Activated CD4-positive, alpha-beta T cell treated with anti-CD3 and anti-CD28 coated beads, Interleukin-2, amount 10 ng/mL, durations not matched to agents 24 days and 14 days (primary cell): ENCODE measurements at regions not wholly inside any gene's neighbourhood (a gene's known extent, or its start where the extent isn't known, plus 50 kb on each side); places are given as distances from the start of the nearest gene placed in this dataset.
"Not testable (repeated sequence)": the region's sequence is repeated elsewhere in the genome, so short reads cannot be mapped to it uniquely, and the experiment has no call there.

ENCODE experiments used
- DNase-seq: peaks from one replicate; pipeline ENCODE4 v3.0.0; 2022
- H3K27ac Mint-ChIP-seq: one replicate; pipeline ENCODE4 v1.8.0; 2022; ENCODE audit warnings: mild to moderate bottlenecking, mixed read lengths
- H3K27me3 Mint-ChIP-seq: one replicate; pipeline ENCODE4 v1.8.0; 2022; ENCODE audit warnings: mixed read lengths
- H3K36me3 Mint-ChIP-seq: one replicate; pipeline ENCODE4 v1.8.0; 2022; ENCODE audit warnings: low read depth, mild to moderate bottlenecking, mixed read lengths
- H3K4me1 Mint-ChIP-seq: one replicate; pipeline ENCODE4 v1.8.0; 2021; ENCODE audit warnings: mixed read lengths
- H3K4me3 Mint-ChIP-seq: one replicate; pipeline ENCODE4 v1.8.0; 2022; ENCODE audit warnings: mild to moderate bottlenecking, moderate library complexity, mixed read lengths
- H3K9me3 Mint-ChIP-seq: one replicate; pipeline ENCODE4 v1.8.0; 2021; ENCODE audit warnings: mixed read lengths
- intact Hi-C: fragments of 100-400 bp; cut with micrococcal nuclease; formaldehyde crosslinking; loops from one replicate; pipeline ENCODE4 v1.15.1; 2023

DNA sequence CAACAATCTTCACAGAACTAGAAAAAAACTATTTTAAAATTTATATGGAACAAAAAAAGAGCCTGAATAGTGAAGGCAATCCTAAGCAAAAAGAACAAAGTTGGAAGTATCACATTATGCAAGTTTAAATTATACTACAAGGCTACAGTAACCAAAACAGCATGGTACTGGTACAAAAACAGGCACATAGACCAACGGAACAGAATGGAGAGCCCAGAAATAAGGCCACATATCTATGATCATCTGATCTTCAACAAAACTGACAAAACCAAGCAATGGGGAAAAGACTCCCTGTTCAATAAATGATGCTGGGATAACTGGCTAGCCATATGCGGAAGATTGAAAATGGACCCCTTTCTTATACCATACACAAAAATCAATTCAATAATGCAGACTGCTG lies 74.4 kb upstream of the RTN4 start:
- H3K36me3 Mint-ChIP-seq, H3K27me3 Mint-ChIP-seq, H3K9me3 Mint-ChIP-seq, H3K27ac Mint-ChIP-seq, intact Hi-C loops, H3K4me3 Mint-ChIP-seq, H3K4me1 Mint-ChIP-seq, DNase-seq: not testable (repeated sequence)

DNA sequence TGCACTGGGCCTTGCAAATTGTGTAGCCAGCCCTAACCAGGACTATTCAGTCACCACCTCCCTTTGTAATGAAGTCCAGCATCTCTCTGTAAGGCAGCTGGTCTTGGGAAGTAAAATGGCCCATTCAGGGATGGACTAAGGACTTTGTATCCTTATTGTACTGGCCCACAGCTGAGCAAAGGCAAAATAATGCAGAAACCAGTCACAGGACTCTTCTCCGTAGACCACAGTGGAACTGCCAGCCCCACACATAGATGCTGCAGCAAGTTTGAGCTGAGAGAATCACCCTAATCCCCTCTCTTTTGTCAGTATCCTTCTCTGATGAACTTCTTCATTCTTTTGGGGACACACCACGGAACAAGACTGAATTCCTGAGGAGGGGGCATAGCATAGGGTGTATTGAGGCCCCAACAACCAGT lies 73.6 kb upstream of the RTN4 start:
- H3K9me3 Mint-ChIP-seq: peaks cover 6% of the 10 kb centered on the region
- DNase-seq: no peak
- intact Hi-C loops: no loop called here
- peaks cover under 1% of the 10 kb centered on the region for H3K4me1 Mint-ChIP-seq
- no peaks in the 10 kb centered on the region for H3K27me3 Mint-ChIP-seq
- H3K36me3 Mint-ChIP-seq: no peaks in the 10 kb centered on the region
- no peak overlapping the region for H3K4me3 Mint-ChIP-seq
- no peak overlapping the region for H3K27ac Mint-ChIP-seq

DNA sequence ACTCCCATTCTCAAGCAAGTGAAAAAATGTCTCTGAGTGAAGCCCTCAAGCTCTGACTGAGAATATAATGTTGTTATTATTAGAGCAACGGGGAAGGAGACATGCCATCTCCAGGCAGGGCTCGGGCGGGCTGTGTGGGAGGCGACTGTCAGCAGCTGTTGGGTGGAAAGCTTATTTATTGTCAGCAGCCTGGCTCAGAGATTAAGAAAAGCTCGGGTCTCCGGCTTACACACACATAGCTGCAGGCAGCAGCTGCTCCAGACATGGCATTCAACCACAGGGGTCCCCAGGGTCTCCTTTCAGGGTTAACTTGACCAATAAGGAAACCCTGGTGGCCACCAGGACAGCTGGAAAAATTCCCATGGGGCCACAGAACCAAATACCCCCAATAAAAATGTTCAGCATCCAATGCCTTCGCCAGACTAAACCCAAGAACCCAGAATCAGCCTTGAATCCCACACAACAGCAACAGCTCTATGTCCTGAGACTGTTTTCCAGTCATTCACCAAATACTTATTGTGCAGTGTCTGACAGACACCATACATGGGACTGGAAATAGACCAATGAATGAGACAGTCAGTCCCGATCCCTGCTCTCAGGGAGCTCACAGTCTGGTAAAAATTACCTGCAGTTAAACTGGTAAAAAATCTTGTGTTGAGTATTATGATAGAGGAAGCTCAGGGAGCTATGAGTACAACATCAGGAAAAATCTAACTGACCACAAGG lies 70.5 kb upstream of the RTN4 start:
- H3K4me1 Mint-ChIP-seq: peaks cover 3% of the 10 kb centered on the region
- intact Hi-C loops: no loop called here

DNA sequence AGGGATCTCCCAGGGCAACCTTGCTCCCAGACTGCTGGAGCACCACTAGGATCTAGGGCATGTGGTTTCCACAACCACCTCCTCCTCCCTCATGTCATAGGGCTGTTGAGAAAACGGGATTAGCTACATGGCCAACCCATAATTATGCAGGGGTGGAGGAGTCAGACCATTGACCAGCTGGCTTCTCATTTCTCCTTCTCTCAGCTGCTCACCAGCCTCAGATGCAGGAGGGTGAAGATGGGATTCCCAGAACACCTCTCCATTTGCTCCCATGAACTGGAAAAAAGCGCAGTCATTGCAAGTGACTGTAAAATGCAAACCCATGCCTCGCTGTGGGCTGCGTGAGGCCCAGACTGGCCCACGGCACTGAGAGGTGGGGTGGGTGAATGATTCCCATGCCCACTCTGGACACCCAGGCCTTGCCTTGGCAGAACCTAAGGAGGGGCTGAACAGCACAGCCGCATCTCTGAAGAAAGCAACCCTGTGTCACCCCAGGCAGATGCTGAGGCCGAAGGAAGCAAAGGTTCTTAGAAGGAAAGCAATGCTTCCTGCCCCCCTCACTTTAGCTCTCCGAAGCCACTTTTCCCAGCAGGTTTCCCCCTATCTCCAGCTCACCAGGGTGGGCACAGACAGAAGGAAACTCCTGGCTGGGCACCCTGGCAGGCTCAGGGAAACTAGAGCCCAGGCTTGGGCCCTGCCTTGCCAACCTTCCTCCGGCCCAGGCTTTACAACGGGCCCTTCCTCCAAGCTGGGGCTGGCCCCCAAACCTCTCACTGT lies 69.6 kb upstream of the RTN4 start:
- Mint-ChIP-seq H3K4me3 (no peak overlapping the region), H3K27ac (no peak overlapping the region), H3K4me1 (peaks cover 5% of the 10 kb centered on the region), H3K9me3 (no peaks in the 10 kb centered on the region), H3K36me3 (no peaks in the 10 kb centered on the region), H3K27me3 (peaks cover 4% of the 10 kb centered on the region)
- intact Hi-C loops: no loop called here
- DNase-seq: no peak

More for the DNA sequence above, 70.5 kb upstream of the RTN4 start:
- Mint-ChIP-seq H3K4me3 (no peak overlapping the region), H3K27me3 (peaks cover 4% of the 10 kb centered on the region), H3K9me3 (no peaks in the 10 kb centered on the region), H3K27ac (no peak overlapping the region), H3K36me3 (no peaks in the 10 kb centered on the region)
- no peak for DNase-seq

DNA sequence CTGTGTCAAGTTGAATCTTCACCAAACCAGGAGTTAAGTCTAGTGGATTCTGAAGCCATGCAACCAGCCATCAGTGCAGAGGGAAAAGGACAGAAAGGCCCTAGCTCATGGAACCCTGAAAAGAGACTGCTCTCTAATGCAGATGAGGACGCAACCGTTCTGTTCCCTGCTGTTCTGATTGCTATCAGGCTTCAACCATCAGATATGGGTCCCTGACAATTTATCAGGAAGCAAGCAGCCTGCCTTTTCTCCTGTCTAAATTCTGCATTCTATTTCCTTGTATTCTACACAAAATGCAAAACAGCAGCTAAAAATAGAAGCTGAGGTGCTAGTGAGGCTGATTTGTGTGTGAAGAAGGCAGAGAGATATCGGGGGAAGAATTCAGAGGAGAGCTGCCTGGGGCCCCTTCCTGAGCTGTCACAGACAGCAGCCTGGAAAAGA lies 68.4 kb upstream of the RTN4 start:
- no peak overlapping the region for H3K4me3 Mint-ChIP-seq
- H3K36me3 Mint-ChIP-seq: no peaks in the 10 kb centered on the region
- peaks cover 4% of the 10 kb centered on the region for H3K27me3 Mint-ChIP-seq
- intact Hi-C loops: no loop called here
- no peak for DNase-seq
- no peak overlapping the region for H3K27ac Mint-ChIP-seq
- peaks cover 5% of the 10 kb centered on the region for H3K4me1 Mint-ChIP-seq
- no peaks in the 10 kb centered on the region for H3K9me3 Mint-ChIP-seq

DNA sequence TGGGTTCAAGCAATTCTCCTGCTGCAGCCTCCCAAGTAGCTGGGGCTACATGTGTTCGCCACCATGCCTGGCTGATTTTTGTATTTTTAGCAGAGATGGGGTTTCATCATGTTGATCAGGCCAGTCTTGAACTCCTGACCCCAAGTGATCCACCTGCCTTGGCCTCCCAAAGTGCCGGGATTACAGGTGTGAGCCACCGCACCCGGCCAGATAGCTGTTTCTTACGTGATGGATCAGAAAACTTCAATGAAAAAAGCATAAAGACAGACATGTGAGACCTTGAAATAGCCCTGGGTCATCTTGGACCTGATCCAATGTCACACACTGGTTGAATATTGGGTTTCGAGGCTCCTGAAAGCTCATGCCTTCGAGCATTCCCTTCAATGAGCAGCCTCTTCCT lies 66.7 kb upstream of the RTN4 start:
- Mint-ChIP-seq H3K4me3 (no peak overlapping the region), H3K4me1 (peaks cover 5% of the 10 kb centered on the region), H3K27ac (no peak overlapping the region), H3K27me3 (peaks cover 4% of the 10 kb centered on the region), H3K36me3 (no peaks in the 10 kb centered on the region), H3K9me3 (no peaks in the 10 kb centered on the region)
- DNase-seq: no peak
- intact Hi-C loops: no loop called here

DNA sequence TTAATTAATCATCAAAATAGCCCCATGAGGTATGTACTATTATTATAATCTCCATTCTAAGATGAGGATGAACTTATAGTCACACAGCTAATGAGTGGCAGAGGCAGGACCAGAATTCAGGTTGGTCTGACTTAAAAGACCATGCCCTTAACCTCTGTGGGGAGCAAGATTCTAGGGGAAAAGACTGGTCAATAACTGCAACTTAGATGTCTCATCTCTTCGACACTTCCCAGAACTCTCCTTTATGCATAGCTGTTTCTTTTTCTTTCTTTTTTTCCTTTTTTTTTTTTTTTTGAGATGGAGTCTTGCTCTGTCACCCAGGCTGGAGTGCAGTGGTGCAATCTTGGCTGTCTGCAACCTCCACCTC lies 66.3 kb upstream of the RTN4 start:
- H3K4me1 Mint-ChIP-seq: peaks cover 7% of the 10 kb centered on the region
- intact Hi-C loops: no loop called here
- H3K27me3 Mint-ChIP-seq: peaks cover 4% of the 10 kb centered on the region
- no peaks in the 10 kb centered on the region for H3K36me3 Mint-ChIP-seq
- no peaks in the 10 kb centered on the region for H3K9me3 Mint-ChIP-seq
- no peak for DNase-seq
- no peak overlapping the region for H3K27ac Mint-ChIP-seq
- no peak overlapping the region for H3K4me3 Mint-ChIP-seq

DNA sequence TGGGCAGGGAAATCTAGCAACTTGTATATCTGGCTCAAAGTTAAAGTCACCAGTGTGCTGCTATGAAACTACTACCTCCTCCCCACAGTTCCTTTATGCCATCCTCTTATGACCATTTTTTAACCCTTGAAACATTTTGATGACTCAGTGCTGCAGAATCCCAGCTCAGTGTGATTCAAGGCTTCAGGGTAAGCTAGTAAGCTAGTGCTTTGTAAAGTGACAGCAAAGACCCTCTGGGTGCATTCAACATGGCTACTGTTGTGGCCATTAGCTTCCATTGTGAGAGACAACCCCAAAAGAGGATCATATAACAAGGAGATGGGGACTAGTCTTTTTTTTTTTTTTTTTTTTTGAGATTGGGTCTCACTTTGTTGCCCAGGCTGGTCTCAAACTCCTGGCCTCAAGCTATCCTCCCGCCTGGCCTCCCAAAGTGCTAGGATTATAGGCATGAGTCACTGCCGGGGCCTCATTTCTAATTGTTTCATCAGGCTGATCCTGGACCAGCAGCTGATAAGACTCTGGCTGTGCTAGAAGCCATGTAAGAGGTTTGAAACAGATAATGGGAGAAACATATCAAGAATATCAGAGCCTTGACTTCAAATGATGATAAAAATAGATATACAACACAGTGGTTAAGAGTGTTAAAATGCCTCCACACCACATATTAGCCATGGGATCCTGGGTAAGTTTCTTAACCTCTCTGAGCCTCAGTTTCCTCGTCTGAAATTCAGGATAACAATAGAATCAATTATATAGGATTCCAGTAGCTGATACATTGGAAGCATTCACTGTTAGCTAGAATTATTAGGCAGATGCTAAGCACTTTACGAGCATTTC lies 65.7 kb upstream of the RTN4 start:
- peaks cover 4% of the 10 kb centered on the region for H3K27me3 Mint-ChIP-seq
- H3K9me3 Mint-ChIP-seq: no peaks in the 10 kb centered on the region
- DNase-seq: no peak
- H3K27ac Mint-ChIP-seq: no peak overlapping the region
- no peaks in the 10 kb centered on the region for H3K36me3 Mint-ChIP-seq
- H3K4me1 Mint-ChIP-seq: peaks cover 7% of the 10 kb centered on the region
- intact Hi-C loops: no loop called here
- no peak overlapping the region for H3K4me3 Mint-ChIP-seq

DNA sequence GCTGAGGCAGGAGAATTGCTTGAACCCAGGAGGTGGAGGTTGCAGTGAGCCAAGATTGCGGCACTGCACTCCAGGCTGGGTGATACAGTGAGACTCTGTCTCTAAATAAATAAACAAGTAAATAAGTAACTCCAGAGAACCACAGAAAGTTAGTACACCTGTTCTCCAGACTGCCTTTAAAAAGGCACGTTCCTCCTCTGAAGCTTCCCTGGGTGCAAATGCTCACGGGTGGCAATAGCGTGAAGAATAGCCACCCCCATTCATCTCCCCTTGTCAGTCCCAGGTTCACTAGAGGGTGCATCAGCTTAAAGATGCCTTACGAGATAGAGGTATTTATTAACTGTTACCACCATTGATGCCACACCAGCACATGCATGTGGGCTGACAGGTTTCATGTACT lies 64.3 kb upstream of the RTN4 start:
- H3K36me3 Mint-ChIP-seq: no peaks in the 10 kb centered on the region
- intact Hi-C loops: no loop called here
- H3K4me1 Mint-ChIP-seq: peaks cover 7% of the 10 kb centered on the region
- no peak overlapping the region for H3K27ac Mint-ChIP-seq
- no peak for DNase-seq
- H3K27me3 Mint-ChIP-seq: peaks cover 4% of the 10 kb centered on the region
- H3K9me3 Mint-ChIP-seq: no peaks in the 10 kb centered on the region
- H3K4me3 Mint-ChIP-seq: no peak overlapping the region

DNA sequence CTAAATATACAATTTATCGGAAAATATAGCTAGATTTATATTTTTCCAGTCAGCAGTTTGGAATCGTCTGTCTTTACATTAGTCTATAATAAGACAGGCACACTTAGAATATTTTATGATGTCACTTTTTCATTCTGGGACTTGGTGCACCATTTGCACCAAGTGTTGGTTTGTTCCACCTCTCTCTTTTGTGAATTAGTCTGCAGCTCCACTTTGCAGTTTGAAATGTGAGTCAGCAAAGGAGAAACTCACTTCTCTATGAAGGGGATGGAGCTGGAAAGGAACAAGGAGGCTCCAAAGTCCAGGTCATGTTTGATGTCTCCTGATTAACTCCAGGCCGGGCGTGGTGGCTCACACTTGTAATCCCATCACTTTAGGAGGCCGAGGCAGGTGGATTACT lies 63.8 kb upstream of the RTN4 start:
- intact Hi-C loops: no loop called here
- H3K36me3 Mint-ChIP-seq: no peaks in the 10 kb centered on the region
- no peak overlapping the region for H3K4me3 Mint-ChIP-seq
- no peak for DNase-seq
- no peaks in the 10 kb centered on the region for H3K9me3 Mint-ChIP-seq
- peaks cover 7% of the 10 kb centered on the region for H3K4me1 Mint-ChIP-seq
- H3K27ac Mint-ChIP-seq: no peak overlapping the region
- H3K27me3 Mint-ChIP-seq: peaks cover 4% of the 10 kb centered on the region

DNA sequence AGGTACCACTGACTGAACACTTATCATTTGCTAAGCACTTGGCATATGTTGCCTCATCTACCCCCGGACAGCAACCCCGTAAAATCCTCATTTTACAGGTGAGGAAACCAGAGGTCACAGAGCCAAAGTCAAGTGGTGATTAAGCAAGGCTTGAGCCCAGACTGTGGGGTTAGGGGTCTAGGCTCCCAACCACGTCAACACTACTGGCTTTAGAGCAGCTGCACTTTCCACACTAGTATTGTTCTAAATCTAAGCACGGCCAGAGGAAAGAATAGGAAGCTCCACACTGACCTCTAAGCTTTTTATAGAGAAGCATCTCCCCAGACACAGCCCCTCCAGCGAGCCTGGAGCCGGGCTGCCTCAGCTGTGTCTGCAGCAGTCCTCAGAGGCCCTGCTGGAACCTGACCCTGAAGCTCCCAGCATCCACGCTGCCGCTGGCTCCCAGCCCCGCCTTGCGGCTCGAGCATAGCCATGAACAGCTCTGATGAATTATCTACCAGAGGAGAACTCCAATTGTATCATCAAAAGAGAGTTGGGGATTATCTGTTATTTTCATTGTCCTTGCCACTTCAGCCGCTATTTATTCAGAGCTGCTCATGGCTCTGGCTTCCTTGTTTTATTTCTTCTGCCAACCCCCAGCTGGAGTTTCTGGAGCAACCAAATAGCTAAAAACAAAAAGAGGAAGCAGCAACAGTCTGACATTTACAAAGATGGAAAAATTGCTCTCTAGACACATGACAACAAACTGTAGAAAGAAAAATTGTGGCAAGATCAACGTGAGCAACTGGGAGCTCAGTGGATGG lies 62.2 kb upstream of the RTN4 start:
- no peaks in the 10 kb centered on the region for H3K36me3 Mint-ChIP-seq
- H3K9me3 Mint-ChIP-seq: no peaks in the 10 kb centered on the region
- intact Hi-C loops: no loop called here
- no peak overlapping the region for H3K4me3 Mint-ChIP-seq
- H3K27me3 Mint-ChIP-seq: peaks cover under 1% of the 10 kb centered on the region
- no peak for DNase-seq
- peaks cover 4% of the 10 kb centered on the region for H3K4me1 Mint-ChIP-seq
- no peak overlapping the region for H3K27ac Mint-ChIP-seq

DNA sequence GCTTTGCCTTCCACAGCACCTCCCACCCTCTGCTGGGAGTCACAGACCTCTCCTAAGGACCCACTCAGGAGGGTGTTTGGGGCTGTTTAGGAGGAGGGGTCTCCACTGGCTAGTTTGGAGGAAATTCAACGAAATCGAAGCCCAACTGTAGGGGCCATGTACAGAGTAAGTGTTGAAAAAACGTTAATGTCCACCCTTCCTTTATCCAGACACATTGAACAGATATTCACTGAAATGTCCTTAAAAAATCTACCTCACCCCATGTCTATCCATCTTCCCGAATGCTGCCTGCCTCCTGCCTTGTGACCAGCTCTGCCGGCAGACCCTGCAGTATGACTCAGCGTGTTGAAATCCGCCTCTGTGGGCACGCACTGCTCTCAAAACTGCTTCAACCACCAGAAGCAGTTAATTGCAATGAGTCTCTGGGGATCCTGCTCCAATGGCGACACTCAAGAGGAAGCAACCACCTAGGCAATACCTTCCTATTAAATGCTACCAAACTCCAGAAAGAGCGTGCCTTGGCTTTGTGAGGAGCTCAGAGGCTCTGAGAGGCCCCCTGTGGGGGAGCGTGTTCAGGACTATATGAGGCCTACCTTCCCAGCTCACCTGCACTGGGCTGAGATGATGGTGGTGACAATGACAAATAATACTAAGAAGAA lies 61.4 kb upstream of the RTN4 start:
- Mint-ChIP-seq H3K4me3 (no peak overlapping the region), H3K4me1 (peaks cover 4% of the 10 kb centered on the region), H3K36me3 (no peaks in the 10 kb centered on the region), H3K27ac (no peak overlapping the region), H3K9me3 (no peaks in the 10 kb centered on the region), H3K27me3 (no peaks in the 10 kb centered on the region)
- intact Hi-C loops: no loop called here
- no peak for DNase-seq

DNA sequence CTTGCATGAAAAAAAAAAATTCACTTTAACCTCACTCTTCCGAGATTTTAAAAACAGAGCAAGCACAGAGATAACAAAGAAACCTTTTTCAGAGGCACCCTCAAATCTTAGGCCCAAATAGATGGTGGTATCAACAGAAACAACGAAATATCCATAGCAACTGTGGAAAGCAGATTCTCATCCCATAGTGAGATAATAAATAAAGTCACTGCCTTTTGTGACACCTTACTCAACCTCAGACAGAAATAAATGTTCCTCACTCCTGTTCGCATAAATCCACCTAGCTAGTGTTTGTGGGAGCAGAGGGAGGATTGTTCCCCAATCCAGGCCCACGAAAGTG lies 60.9 kb upstream of the RTN4 start:
- H3K4me1 Mint-ChIP-seq: peaks cover 4% of the 10 kb centered on the region
- intact Hi-C loops: no loop called here
- H3K27ac Mint-ChIP-seq: no peak overlapping the region
- no peaks in the 10 kb centered on the region for H3K9me3 Mint-ChIP-seq
- no peak overlapping the region for H3K4me3 Mint-ChIP-seq
- no peak for DNase-seq
- H3K27me3 Mint-ChIP-seq: no peaks in the 10 kb centered on the region
- H3K36me3 Mint-ChIP-seq: no peaks in the 10 kb centered on the region
